ENCODE measurements at regions not wholly inside any gene's neighbourhood (a gene's known extent, or its start where the extent isn't known, plus 50 kb on each side); places are given as distances from the start of the nearest gene placed in this dataset.

GRCh38 chr5:110256298-110256697, 470.2 kb downstream of the TMEM232 start:
- no peak for DNase-seq (ENCODE audit: low read depth in 1 of 2, low spot score in 1 of 2)
- H3K27me3 ChIP-seq (ENCODE audit: insufficient read depth, poor library complexity, severe bottlenecking) = no peaks in the 10 kb centered on the region
- TF ChIP-seq CTCF (IDR thresholded peaks at IDR 0.05; ENCODE audit: insufficient read depth, low read length) (no peak), SPI1 (IDR thresholded peaks at IDR 0.05; ENCODE audit: borderline replicate concordance, low read depth) (no peak), POLR2AphosphoS5 (IDR thresholded peaks at IDR 0.05; ENCODE audit: low read depth) (no peak), REST (IDR thresholded peaks at IDR 0.05; ENCODE audit: insufficient replicate concordance, low read depth) (no peak), GABPA (IDR thresholded peaks at IDR 0.05; ENCODE audit: low read depth) (no peak)
- no peak overlapping the region for H3K27ac ChIP-seq (replicated peaks)
- no peak overlapping the region for H3K4me3 ChIP-seq (replicated peaks; ENCODE audit: insufficient read depth, low read length)

- no peak overlapping the region for H3K4me3 ChIP-seq (replicated peaks; ENCODE audit: insufficient read depth, low read length)
- H3K27me3 ChIP-seq (ENCODE audit: insufficient read depth, poor library complexity, severe bottlenecking) = no peaks in the 10 kb centered on the region
- no peak for DNase-seq (ENCODE audit: low read depth in 1 of 2, low spot score in 1 of 2)
- no peak overlapping the region for H3K27ac ChIP-seq (replicated peaks)
- TF ChIP-seq GABPA (IDR thresholded peaks at IDR 0.05; ENCODE audit: low read depth) (no peak), CTCF (IDR thresholded peaks at IDR 0.05; ENCODE audit: insufficient read depth, low read length) (no peak), SPI1 (IDR thresholded peaks at IDR 0.05; ENCODE audit: borderline replicate concordance, low read depth) (no peak), POLR2AphosphoS5 (IDR thresholded peaks at IDR 0.05; ENCODE audit: low read depth) (no peak), REST (IDR thresholded peaks at IDR 0.05; ENCODE audit: insufficient replicate concordance, low read depth) (no peak)
Measured at GRCh38 chr5:110257971-110258370, 468.5 kb downstream of the TMEM232 start.

GRCh38 chr5:110258460-110259216, 467.8 kb downstream of the TMEM232 start:
- no peak for DNase-seq (ENCODE audit: low read depth in 1 of 2, low spot score in 1 of 2)
- H3K27me3 ChIP-seq (ENCODE audit: insufficient read depth, poor library complexity, severe bottlenecking) = no peaks in the 10 kb centered on the region
- H3K27ac ChIP-seq (replicated peaks) = no peak overlapping the region
- TF ChIP-seq GABPA (IDR thresholded peaks at IDR 0.05; ENCODE audit: low read depth) (no peak), CTCF (IDR thresholded peaks at IDR 0.05; ENCODE audit: insufficient read depth, low read length) (no peak), POLR2AphosphoS5 (IDR thresholded peaks at IDR 0.05; ENCODE audit: low read depth) (no peak), SPI1 (IDR thresholded peaks at IDR 0.05; ENCODE audit: borderline replicate concordance, low read depth) (no peak), REST (IDR thresholded peaks at IDR 0.05; ENCODE audit: insufficient replicate concordance, low read depth) (no peak)
- no peak overlapping the region for H3K4me3 ChIP-seq (replicated peaks; ENCODE audit: insufficient read depth, low read length)
